ENCODE measurements at regions not wholly inside any gene's neighbourhood (a gene's known extent, or its start where the extent isn't known, plus 50 kb on each side); places are given as distances from the start of the nearest gene placed in this dataset.
"Not testable (repeated sequence)": the region's sequence is repeated elsewhere in the genome, so short reads cannot be mapped to it uniquely, and the experiment has no call there.

GRCh38 chr3:64801856-64802255 lies 114.1 kb upstream of the ADAMTS9 start:
- no peak overlapping the region for H3K27ac ChIP-seq (ENCODE audit: low read length)
- H3K9ac ChIP-seq (ENCODE audit: low read length), result no peak overlapping the region
- no peak for DNase-seq
- no peaks in the 10 kb centered on the region for H3K79me2 ChIP-seq (ENCODE audit: low read length)
- no peak overlapping the region for H3K4me3 ChIP-seq (ENCODE audit: low read length)
- H3K9me2 ChIP-seq (replicated peaks; ENCODE audit: insufficient read depth, low read length), result no peaks in the 10 kb centered on the region
- no peaks in the 10 kb centered on the region for H3K9me3 ChIP-seq (ENCODE audit: low read length)
- H3K27me3 ChIP-seq (ENCODE audit: low read length), result no peaks in the 10 kb centered on the region
- no peak overlapping the region for H2AFZ ChIP-seq (ENCODE audit: low read length)
- no peaks in the 10 kb centered on the region for H3K36me3 ChIP-seq (ENCODE audit: insufficient read depth, low read length)
- no peak overlapping the region for H3K4me2 ChIP-seq (ENCODE audit: low read depth, low read length, poor library complexity, severe bottlenecking)
- H4K20me1 ChIP-seq (ENCODE audit: insufficient read depth, low read depth, low read length), result no peaks in the 10 kb centered on the region
- H3K4me1 ChIP-seq (ENCODE audit: low read length), result no peaks in the 10 kb centered on the region

- no peak overlapping the region for H3K4me2 ChIP-seq (ENCODE audit: low read depth, low read length, poor library complexity, severe bottlenecking)
- DNase-seq, result no peak
- H4K20me1 ChIP-seq (ENCODE audit: insufficient read depth, low read depth, low read length), result no peaks in the 10 kb centered on the region
- H2AFZ ChIP-seq (ENCODE audit: low read length), result no peak overlapping the region
- no peaks in the 10 kb centered on the region for H3K4me1 ChIP-seq (ENCODE audit: low read length)
- no peaks in the 10 kb centered on the region for H3K9me2 ChIP-seq (replicated peaks; ENCODE audit: insufficient read depth, low read length)
- H3K4me3 ChIP-seq (ENCODE audit: low read length), result no peak overlapping the region
- no peak overlapping the region for H3K9ac ChIP-seq (ENCODE audit: low read length)
- no peaks in the 10 kb centered on the region for H3K79me2 ChIP-seq (ENCODE audit: low read length)
- H3K27ac ChIP-seq (ENCODE audit: low read length), result no peak overlapping the region
- H3K9me3 ChIP-seq (ENCODE audit: low read length), result no peaks in the 10 kb centered on the region
- H3K36me3 ChIP-seq (ENCODE audit: insufficient read depth, low read length), result no peaks in the 10 kb centered on the region
- H3K27me3 ChIP-seq (ENCODE audit: low read length), result no peaks in the 10 kb centered on the region
Observed at GRCh38 chr3:64799606-64800005, 111.8 kb upstream of the ADAMTS9 start.

- H3K79me2 ChIP-seq (ENCODE audit: low read length), result no peaks in the 10 kb centered on the region
- DNase-seq, result no peak
- no peaks in the 10 kb centered on the region for H4K20me1 ChIP-seq (ENCODE audit: insufficient read depth, low read depth, low read length)
- H3K4me2 ChIP-seq (ENCODE audit: low read depth, low read length, poor library complexity, severe bottlenecking), result no peak overlapping the region
- H2AFZ ChIP-seq (ENCODE audit: low read length), result no peak overlapping the region
- no peaks in the 10 kb centered on the region for H3K9me2 ChIP-seq (replicated peaks; ENCODE audit: insufficient read depth, low read length)
- no peaks in the 10 kb centered on the region for H3K27me3 ChIP-seq (ENCODE audit: low read length)
- no peaks in the 10 kb centered on the region for H3K4me1 ChIP-seq (ENCODE audit: low read length)
- no peaks in the 10 kb centered on the region for H3K36me3 ChIP-seq (ENCODE audit: insufficient read depth, low read length)
- no peaks in the 10 kb centered on the region for H3K9me3 ChIP-seq (ENCODE audit: low read length)
- H3K9ac ChIP-seq (ENCODE audit: low read length), result no peak overlapping the region
- no peak overlapping the region for H3K27ac ChIP-seq (ENCODE audit: low read length)
- no peak overlapping the region for H3K4me3 ChIP-seq (ENCODE audit: low read length)
Observed at GRCh38 chr3:64798316-64798715, 110.5 kb upstream of the ADAMTS9 start.

DNA sequence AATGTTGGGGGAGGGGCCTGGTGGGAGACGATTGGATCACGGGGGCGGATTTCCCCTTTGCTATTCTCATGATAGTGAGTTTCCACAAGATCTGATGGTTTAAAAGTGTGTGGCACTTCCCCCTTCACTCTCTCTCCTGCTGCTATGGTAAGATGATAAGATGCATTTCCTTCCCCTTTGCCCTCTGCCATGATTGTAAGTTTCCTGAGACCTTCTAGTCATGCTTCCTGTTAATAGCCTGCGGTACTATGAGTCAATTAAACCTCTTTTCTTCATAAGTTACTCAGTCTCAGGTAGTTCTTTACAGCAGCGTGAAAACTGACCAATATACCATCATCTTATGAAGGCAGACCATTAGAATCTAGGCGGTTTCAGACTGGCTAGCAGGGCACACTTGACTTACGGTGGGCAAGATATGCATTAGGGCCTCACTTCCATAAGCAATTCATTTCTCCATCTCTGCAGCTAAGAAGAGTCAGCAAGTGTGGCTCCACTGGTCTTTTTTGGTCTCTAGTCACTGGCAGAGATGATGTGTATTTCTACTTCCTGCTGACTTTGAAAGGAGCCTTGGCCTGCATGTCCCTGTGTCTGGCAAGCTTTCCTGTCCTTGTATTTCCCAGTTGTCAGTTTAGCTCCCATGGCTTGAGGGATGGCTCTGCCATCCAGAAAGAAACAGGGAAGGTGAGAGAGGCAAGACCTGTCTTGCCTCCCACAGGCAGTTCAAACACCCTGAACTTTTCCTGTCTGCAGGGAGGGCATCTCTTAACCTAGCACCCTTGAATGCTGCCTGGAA lies 109.0 kb upstream of the ADAMTS9 start:
- Histone ChIP-seq H3K9ac (ENCODE audit: low read length) (no peak overlapping the region), H3K27ac (ENCODE audit: low read length) (no peak overlapping the region), H3K79me2 (ENCODE audit: low read length) (no peaks in the 10 kb centered on the region), H3K27me3 (ENCODE audit: low read length) (no peaks in the 10 kb centered on the region), H3K4me3 (ENCODE audit: low read length) (no peak overlapping the region), H4K20me1 (ENCODE audit: insufficient read depth, low read depth, low read length) (no peaks in the 10 kb centered on the region), H3K4me2 (ENCODE audit: low read depth, low read length, poor library complexity, severe bottlenecking) (no peak overlapping the region), H3K36me3 (ENCODE audit: insufficient read depth, low read length) (no peaks in the 10 kb centered on the region), H2AFZ (ENCODE audit: low read length) (no peak overlapping the region), H3K9me3 (ENCODE audit: low read length) (no peaks in the 10 kb centered on the region), H3K9me2 (replicated peaks; ENCODE audit: insufficient read depth, low read length) (no peaks in the 10 kb centered on the region), H3K4me1 (ENCODE audit: low read length) (no peaks in the 10 kb centered on the region)
- no peak for DNase-seq

DNA sequence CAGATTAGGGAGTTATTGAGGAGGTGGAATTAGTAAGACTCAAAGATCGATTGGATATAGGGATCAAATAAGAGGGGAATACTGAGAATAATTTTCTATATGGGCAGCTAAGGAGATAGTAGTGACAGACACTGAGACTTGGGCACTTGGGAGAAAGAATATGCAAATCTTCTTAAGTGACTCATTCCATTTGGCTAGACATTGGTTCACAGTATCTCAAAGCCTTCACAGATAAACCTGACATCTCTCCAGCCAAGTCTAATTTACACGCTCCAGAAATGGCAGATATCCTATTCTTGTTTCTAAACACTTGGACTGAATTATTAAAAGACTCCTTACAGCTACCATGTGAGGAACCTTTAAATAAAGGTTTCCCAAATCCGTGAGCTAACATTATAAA lies 104.6 kb upstream of the ADAMTS9 start:
- H3K4me2 ChIP-seq (ENCODE audit: low read depth, low read length, poor library complexity, severe bottlenecking), result no peak overlapping the region
- H3K36me3 ChIP-seq (ENCODE audit: insufficient read depth, low read length), result no peaks in the 10 kb centered on the region
- H2AFZ ChIP-seq (ENCODE audit: low read length), result no peak overlapping the region
- H3K9ac ChIP-seq (ENCODE audit: low read length), result no peak overlapping the region
- no peaks in the 10 kb centered on the region for H3K79me2 ChIP-seq (ENCODE audit: low read length)
- H3K4me1 ChIP-seq (ENCODE audit: low read length), result no peaks in the 10 kb centered on the region
- DNase-seq, result no peak
- H3K9me3 ChIP-seq (ENCODE audit: low read length), result no peaks in the 10 kb centered on the region
- H3K9me2 ChIP-seq (replicated peaks; ENCODE audit: insufficient read depth, low read length), result no peaks in the 10 kb centered on the region
- no peak overlapping the region for H3K4me3 ChIP-seq (ENCODE audit: low read length)
- H3K27ac ChIP-seq (ENCODE audit: low read length), result no peak overlapping the region
- H3K27me3 ChIP-seq (ENCODE audit: low read length), result no peaks in the 10 kb centered on the region
- no peaks in the 10 kb centered on the region for H4K20me1 ChIP-seq (ENCODE audit: insufficient read depth, low read depth, low read length)

DNA sequence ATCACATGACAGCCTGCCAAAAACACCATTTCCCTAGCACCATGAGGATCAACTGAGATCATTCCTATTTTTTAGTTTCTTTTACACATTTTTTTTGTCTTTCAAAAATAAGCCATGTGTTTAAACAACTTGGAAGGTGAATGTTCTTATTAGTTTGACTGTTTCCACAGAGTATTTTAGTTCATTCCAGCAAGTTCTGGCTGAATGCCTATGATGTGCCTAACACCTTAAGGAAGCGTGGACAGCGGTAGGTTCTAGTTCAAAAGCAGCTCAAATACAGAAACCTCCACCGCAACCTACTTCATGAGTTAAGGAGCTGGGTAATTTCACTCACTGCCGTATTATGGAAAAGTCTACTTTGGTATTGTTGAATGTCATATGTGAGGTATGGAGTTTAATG lies 101.3 kb upstream of the ADAMTS9 start:
- Histone ChIP-seq H4K20me1 (ENCODE audit: insufficient read depth, low read depth, low read length) (no peaks in the 10 kb centered on the region), H3K4me1 (ENCODE audit: low read length) (no peaks in the 10 kb centered on the region), H3K79me2 (ENCODE audit: low read length) (no peaks in the 10 kb centered on the region), H3K9ac (ENCODE audit: low read length) (no peak overlapping the region), H3K9me3 (ENCODE audit: low read length) (no peaks in the 10 kb centered on the region), H3K27ac (ENCODE audit: low read length) (no peak overlapping the region), H2AFZ (ENCODE audit: low read length) (no peak overlapping the region), H3K27me3 (ENCODE audit: low read length) (no peaks in the 10 kb centered on the region), H3K36me3 (ENCODE audit: insufficient read depth, low read length) (no peaks in the 10 kb centered on the region), H3K4me3 (ENCODE audit: low read length) (no peak overlapping the region), H3K9me2 (replicated peaks; ENCODE audit: insufficient read depth, low read length) (no peaks in the 10 kb centered on the region), H3K4me2 (ENCODE audit: low read depth, low read length, poor library complexity, severe bottlenecking) (no peak overlapping the region)
- no peak for DNase-seq

GRCh38 chr3:64783200-64783599 lies 95.4 kb upstream of the ADAMTS9 start:
- no peaks in the 10 kb centered on the region for H3K27me3 ChIP-seq (ENCODE audit: low read length)
- no peak overlapping the region for H3K4me2 ChIP-seq (ENCODE audit: low read depth, low read length, poor library complexity, severe bottlenecking)
- no peaks in the 10 kb centered on the region for H3K4me1 ChIP-seq (ENCODE audit: low read length)
- H4K20me1 ChIP-seq (ENCODE audit: insufficient read depth, low read depth, low read length), result no peaks in the 10 kb centered on the region
- H3K4me3 ChIP-seq (ENCODE audit: low read length), result no peak overlapping the region
- DNase-seq, result no peak
- H3K9me2 ChIP-seq (replicated peaks; ENCODE audit: insufficient read depth, low read length), result no peaks in the 10 kb centered on the region
- H3K36me3 ChIP-seq (ENCODE audit: insufficient read depth, low read length), result no peaks in the 10 kb centered on the region
- no peak overlapping the region for H2AFZ ChIP-seq (ENCODE audit: low read length)
- H3K27ac ChIP-seq (ENCODE audit: low read length), result no peak overlapping the region
- H3K9ac ChIP-seq (ENCODE audit: low read length), result no peak overlapping the region
- no peaks in the 10 kb centered on the region for H3K9me3 ChIP-seq (ENCODE audit: low read length)
- H3K79me2 ChIP-seq (ENCODE audit: low read length), result no peaks in the 10 kb centered on the region

DNA sequence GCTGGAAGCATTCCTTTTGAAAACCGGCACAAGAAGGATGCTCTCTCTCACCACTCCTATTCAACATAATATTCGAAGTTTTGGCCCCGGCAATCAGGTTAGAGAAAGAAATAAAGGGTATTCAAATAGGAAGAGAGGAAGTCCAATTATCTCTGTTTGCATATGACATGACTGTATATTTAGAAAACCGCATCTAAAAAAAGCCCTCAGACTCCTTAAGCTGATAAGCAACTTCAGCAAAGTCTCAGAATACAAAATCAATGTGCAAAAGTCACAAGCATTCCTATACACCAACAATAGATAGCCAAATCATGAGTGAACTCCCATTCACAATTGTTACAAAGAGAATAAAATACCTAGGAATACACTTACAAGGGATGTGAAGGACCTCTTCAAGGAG lies 93.1 kb upstream of the ADAMTS9 start:
- not testable (repeated sequence) for H3K4me3 ChIP-seq (ENCODE audit: low read length)

More for the DNA sequence above, 93.1 kb upstream of the ADAMTS9 start:
- not testable (repeated sequence) for H3K79me2 ChIP-seq (ENCODE audit: low read length); H3K27ac ChIP-seq (ENCODE audit: low read length); H3K9me3 ChIP-seq (ENCODE audit: low read length); H3K36me3 ChIP-seq (ENCODE audit: insufficient read depth, low read length); H4K20me1 ChIP-seq (ENCODE audit: insufficient read depth, low read depth, low read length); H3K4me1 ChIP-seq (ENCODE audit: low read length); H3K9me2 ChIP-seq (replicated peaks; ENCODE audit: insufficient read depth, low read length); H3K4me2 ChIP-seq (ENCODE audit: low read depth, low read length, poor library complexity, severe bottlenecking); H3K27me3 ChIP-seq (ENCODE audit: low read length); H2AFZ ChIP-seq (ENCODE audit: low read length); H3K9ac ChIP-seq (ENCODE audit: low read length); DNase-seq
